Non-pigmented ciliary epithelial cell (primary cell): ENCODE measurements at regions not wholly inside any gene's neighbourhood (a gene's known extent, or its start where the extent isn't known, plus 50 kb on each side); places are given as distances from the start of the nearest gene placed in this dataset.
"Not testable (repeated sequence)": the region's sequence is repeated elsewhere in the genome, so short reads cannot be mapped to it uniquely, and the experiment has no call there.

ENCODE experiments used
- DNase-seq: peaks from one replicate; pipeline ENCODE4 v3.0.0-alpha.2; 2010; ENCODE audit warnings: low read depth

GRCh38 chr6:170147832-170148708 is 142.8 kb downstream of the DLL1 start:
- no peak for DNase-seq

GRCh38 chr6:170147056-170147787 is 143.7 kb downstream of the DLL1 start:
- DNase-seq = no peak

GRCh38 chr6:170146640-170147039 is 144.2 kb downstream of the DLL1 start:
- DNase-seq = no peak

GRCh38 chr6:170146131-170146530 is 144.7 kb downstream of the DLL1 start:
- not testable (repeated sequence) for DNase-seq

- not testable (repeated sequence) for DNase-seq
These were observed 145.2 kb downstream of the DLL1 start for GRCh38 chr6:170145716-170146115.

- no peak for DNase-seq
These were observed 145.6 kb downstream of the DLL1 start for GRCh38 chr6:170145272-170145592.

- no peak for DNase-seq
These were observed 146.2 kb downstream of the DLL1 start for GRCh38 chr6:170144571-170145271.

GRCh38 chr6:170143401-170144150 is 147.3 kb downstream of the DLL1 start:
- no peak for DNase-seq

- DNase-seq = no peak
These were observed 148.3 kb downstream of the DLL1 start for GRCh38 chr6:170142559-170142958.

GRCh38 chr6:170141061-170141460 is 149.8 kb downstream of the DLL1 start:
- DNase-seq = not testable (repeated sequence)

- DNase-seq = no peak
These were observed 150.7 kb downstream of the DLL1 start for GRCh38 chr6:170140129-170140528.

GRCh38 chr6:170139531-170139930 is 151.3 kb downstream of the DLL1 start:
- no peak for DNase-seq

GRCh38 chr6:170139046-170139445 is 151.8 kb downstream of the DLL1 start:
- not testable (repeated sequence) for DNase-seq

GRCh38 chr6:170137911-170138910 is 152.7 kb downstream of the DLL1 start:
- DNase-seq = no peak

GRCh38 chr6:170137176-170137891 is 153.5 kb downstream of the DLL1 start:
- DNase-seq = no peak

GRCh38 chr6:170136541-170137175 is 154.2 kb downstream of the DLL1 start:
- no peak for DNase-seq

- no peak for DNase-seq
These were observed 154.9 kb downstream of the DLL1 start for GRCh38 chr6:170135821-170136471.

GRCh38 chr6:170135461-170135820 is 155.4 kb downstream of the DLL1 start:
- no peak for DNase-seq
